ENCODE measurements at regions not wholly inside any gene's neighbourhood (a gene's known extent, or its start where the extent isn't known, plus 50 kb on each side); places are given as distances from the start of the nearest gene placed in this dataset.
A peak's percentile ranks its signal among the peaks of the same experiment; 100 is the strongest.

- H4K91ac ChIP-seq (ENCODE audit: low read depth, low read length): peak overlapping the region; percentile 15
- H2BK5ac ChIP-seq (ENCODE audit: low read depth, low read length, poor library complexity): no peak overlapping the region
- peaks cover 11 to 20% of the 10 kb centered on the region in 2 experiments for H3K4me1 ChIP-seq (ENCODE audit: control insufficient read depth in 1 of 2, insufficient read depth in 2 of 2, low read length in 2 of 2)
- H3K36me3 ChIP-seq (ENCODE audit: control insufficient read depth in 1 of 2, insufficient read depth in 2 of 2, low read length in 2 of 2): no peaks in the 10 kb centered on the region
- no peaks in the 10 kb centered on the region for H3K27me3 ChIP-seq (ENCODE audit: insufficient read depth, low read length)
- peak; percentile 35 to 71 for DNase-seq
- H2BK120ac ChIP-seq (ENCODE audit: insufficient read depth, low read length, poor library complexity): no peak overlapping the region
- no peak overlapping the region for H3K4ac ChIP-seq (ENCODE audit: low read depth, low read length)
- no peak overlapping the region for H2AK5ac ChIP-seq (ENCODE audit: low read length)
- H3K9me3 ChIP-seq (ENCODE audit: insufficient read depth, low read depth, low read length): no peaks in the 10 kb centered on the region
- H3K9ac ChIP-seq (ENCODE audit: low read length): no peak overlapping the region
- H3K27ac ChIP-seq (ENCODE audit: low read depth, low read length): no peak overlapping the region
- H3K4me2 ChIP-seq (ENCODE audit: low read length): no peak overlapping the region
- peaks cover 3% of the 10 kb centered on the region for H3K79me1 ChIP-seq (ENCODE audit: low read length)
- no peak overlapping the region for H3K18ac ChIP-seq (ENCODE audit: low read length)
- no peak overlapping the region for H4K8ac ChIP-seq (ENCODE audit: low read depth, low read length)
- H3K14ac ChIP-seq (ENCODE audit: low read length): no peak overlapping the region
- H3K23ac ChIP-seq (ENCODE audit: low read length): no peak overlapping the region
- H4K12ac ChIP-seq (ENCODE audit: low read depth, low read length): no peak overlapping the region
- H3K4me3 ChIP-seq (ENCODE audit: low read depth, low read length): no peak overlapping the region
- WGBS (ENCODE audit: extremely low coverage, insufficient coverage, insufficient read length): no CpG with 5 or more reads among the region's 19 CpGs
- peak overlapping the region; percentile 5 for H2BK12ac ChIP-seq (ENCODE audit: low read length)
- no peaks in the 10 kb centered on the region for H3K79me2 ChIP-seq (ENCODE audit: control insufficient read depth, insufficient read depth, low read length, poor library complexity)
- H2AFZ ChIP-seq (ENCODE audit: insufficient read depth, low read length, poor library complexity): no peak overlapping the region
These were observed 115.2 kb downstream of the CEBPB start for GRCh38 chr20:50305636-50306477.

GRCh38 chr20:50306478-50307423 lies 116.1 kb downstream of the CEBPB start:
- Histone ChIP-seq H2AK5ac (ENCODE audit: low read length) (peak overlapping the region; percentile 6), H2BK12ac (ENCODE audit: low read length) (no peak overlapping the region), H2AFZ (ENCODE audit: insufficient read depth, low read length, poor library complexity) (no peak overlapping the region), H3K18ac (ENCODE audit: low read length) (no peak overlapping the region), H2BK120ac (ENCODE audit: insufficient read depth, low read length, poor library complexity) (no peak overlapping the region), H3K4me3 (ENCODE audit: low read depth, low read length) (no peak overlapping the region), H3K4me1 (ENCODE audit: control insufficient read depth in 1 of 2, insufficient read depth in 2 of 2, low read length in 2 of 2) (peaks cover 11 to 20% of the 10 kb centered on the region in 2 experiments), H4K12ac (ENCODE audit: low read depth, low read length) (no peak overlapping the region), H4K8ac (ENCODE audit: low read depth, low read length) (no peak overlapping the region), H3K4me2 (ENCODE audit: low read length) (no peak overlapping the region), H3K9me3 (ENCODE audit: insufficient read depth, low read depth, low read length) (no peaks in the 10 kb centered on the region), H4K91ac (ENCODE audit: low read depth, low read length) (peak overlapping the region; percentile 15), H3K14ac (ENCODE audit: low read length) (no peak overlapping the region), H3K27ac (ENCODE audit: low read depth, low read length) (no peak overlapping the region), H3K79me1 (ENCODE audit: low read length) (peaks cover 3% of the 10 kb centered on the region), H3K4ac (ENCODE audit: low read depth, low read length) (no peak overlapping the region), H3K36me3 (ENCODE audit: control insufficient read depth in 1 of 2, insufficient read depth in 2 of 2, low read length in 2 of 2) (no peaks in the 10 kb centered on the region), H3K79me2 (ENCODE audit: control insufficient read depth, insufficient read depth, low read length, poor library complexity) (no peaks in the 10 kb centered on the region), H2BK5ac (ENCODE audit: low read depth, low read length, poor library complexity) (no peak overlapping the region), H3K9ac (ENCODE audit: low read length) (no peak overlapping the region), H3K23ac (ENCODE audit: low read length) (no peak overlapping the region), H3K27me3 (ENCODE audit: insufficient read depth, low read length) (no peaks in the 10 kb centered on the region)
- DNase-seq: no peak
- WGBS (ENCODE audit: extremely low coverage, insufficient coverage, insufficient read length): no CpG with 5 or more reads among the region's 13 CpGs

- H3K36me3 ChIP-seq (ENCODE audit: control insufficient read depth in 1 of 2, insufficient read depth in 2 of 2, low read length in 2 of 2): no peaks in the 10 kb centered on the region
- no peak overlapping the region for H3K14ac ChIP-seq (ENCODE audit: low read length)
- no peaks in the 10 kb centered on the region for H3K27me3 ChIP-seq (ENCODE audit: insufficient read depth, low read length)
- H4K12ac ChIP-seq (ENCODE audit: low read depth, low read length): no peak overlapping the region
- H2AK5ac ChIP-seq (ENCODE audit: low read length): no peak overlapping the region
- no peak overlapping the region for H2BK120ac ChIP-seq (ENCODE audit: insufficient read depth, low read length, poor library complexity)
- no peaks in the 10 kb centered on the region for H3K79me2 ChIP-seq (ENCODE audit: control insufficient read depth, insufficient read depth, low read length, poor library complexity)
- no peak overlapping the region for H3K4me2 ChIP-seq (ENCODE audit: low read length)
- no peak overlapping the region for H4K91ac ChIP-seq (ENCODE audit: low read depth, low read length)
- H3K4me1 ChIP-seq (ENCODE audit: control insufficient read depth in 1 of 2, insufficient read depth in 2 of 2, low read length in 2 of 2): peaks cover 11 to 17% of the 10 kb centered on the region in 2 experiments
- DNase-seq: no peak
- peaks cover 3% of the 10 kb centered on the region for H3K79me1 ChIP-seq (ENCODE audit: low read length)
- H3K4ac ChIP-seq (ENCODE audit: low read depth, low read length): no peak overlapping the region
- no peak overlapping the region for H3K27ac ChIP-seq (ENCODE audit: low read depth, low read length)
- no peak overlapping the region for H3K4me3 ChIP-seq (ENCODE audit: low read depth, low read length)
- H3K9me3 ChIP-seq (ENCODE audit: insufficient read depth, low read depth, low read length): no peaks in the 10 kb centered on the region
- H2BK12ac ChIP-seq (ENCODE audit: low read length): no peak overlapping the region
- no peak overlapping the region for H2BK5ac ChIP-seq (ENCODE audit: low read depth, low read length, poor library complexity)
- H3K18ac ChIP-seq (ENCODE audit: low read length): no peak overlapping the region
- H2AFZ ChIP-seq (ENCODE audit: insufficient read depth, low read length, poor library complexity): no peak overlapping the region
- no peak overlapping the region for H3K23ac ChIP-seq (ENCODE audit: low read length)
- no peak overlapping the region for H3K9ac ChIP-seq (ENCODE audit: low read length)
- H4K8ac ChIP-seq (ENCODE audit: low read depth, low read length): no peak overlapping the region
- no CpG with 5 or more reads among the region's 3 CpGs for WGBS (ENCODE audit: extremely low coverage, insufficient coverage, insufficient read length)
These were observed 117.5 kb downstream of the CEBPB start for GRCh38 chr20:50308166-50308512.

- Histone ChIP-seq H3K79me1 (ENCODE audit: low read length) (peaks cover 3% of the 10 kb centered on the region), H3K18ac (ENCODE audit: low read length) (no peak overlapping the region), H3K27ac (ENCODE audit: low read depth, low read length) (no peak overlapping the region)
These were observed 118.1 kb downstream of the CEBPB start for GRCh38 chr20:50308513-50309279.

More at GRCh38 chr20:50308513-50309279, 118.1 kb downstream of the CEBPB start:
- H3K27me3 ChIP-seq (ENCODE audit: insufficient read depth, low read length): no peaks in the 10 kb centered on the region
- peak overlapping the region; percentile 7 for H4K91ac ChIP-seq (ENCODE audit: low read depth, low read length)
- no peak overlapping the region for H3K23ac ChIP-seq (ENCODE audit: low read length)
- peak overlapping the region; percentile 5 for H4K8ac ChIP-seq (ENCODE audit: low read depth, low read length)
- no peak overlapping the region for H2AFZ ChIP-seq (ENCODE audit: insufficient read depth, low read length, poor library complexity)
- no peak overlapping the region for H2BK5ac ChIP-seq (ENCODE audit: low read depth, low read length, poor library complexity)
- no peak overlapping the region for H2BK120ac ChIP-seq (ENCODE audit: insufficient read depth, low read length, poor library complexity)
- H3K9ac ChIP-seq (ENCODE audit: low read length): no peak overlapping the region
- no peak overlapping the region for H2AK5ac ChIP-seq (ENCODE audit: low read length)
- no peak overlapping the region for H3K14ac ChIP-seq (ENCODE audit: low read length)
- H2BK12ac ChIP-seq (ENCODE audit: low read length): peak overlapping the region; percentile 11
- no peak overlapping the region for H3K4me2 ChIP-seq (ENCODE audit: low read length)
- H3K4me1 ChIP-seq (ENCODE audit: control insufficient read depth in 1 of 2, insufficient read depth in 2 of 2, low read length in 2 of 2): peaks cover 11 to 17% of the 10 kb centered on the region in 2 experiments
- H3K79me2 ChIP-seq (ENCODE audit: control insufficient read depth, insufficient read depth, low read length, poor library complexity): no peaks in the 10 kb centered on the region
- H3K4me3 ChIP-seq (ENCODE audit: low read depth, low read length): no peak overlapping the region
- WGBS (ENCODE audit: extremely low coverage, insufficient coverage, insufficient read length): no CpG with 5 or more reads among the region's 20 CpGs
- peak; percentile 74 to 75 for DNase-seq
- H3K36me3 ChIP-seq (ENCODE audit: control insufficient read depth in 1 of 2, insufficient read depth in 2 of 2, low read length in 2 of 2): no peaks in the 10 kb centered on the region
- H3K4ac ChIP-seq (ENCODE audit: low read depth, low read length): no peak overlapping the region
- no peaks in the 10 kb centered on the region for H3K9me3 ChIP-seq (ENCODE audit: insufficient read depth, low read depth, low read length)
- no peak overlapping the region for H4K12ac ChIP-seq (ENCODE audit: low read depth, low read length)
